ENCODE measurements at regions not wholly inside any gene's neighbourhood (a gene's known extent, or its start where the extent isn't known, plus 50 kb on each side); places are given as distances from the start of the nearest gene placed in this dataset.

DNA sequence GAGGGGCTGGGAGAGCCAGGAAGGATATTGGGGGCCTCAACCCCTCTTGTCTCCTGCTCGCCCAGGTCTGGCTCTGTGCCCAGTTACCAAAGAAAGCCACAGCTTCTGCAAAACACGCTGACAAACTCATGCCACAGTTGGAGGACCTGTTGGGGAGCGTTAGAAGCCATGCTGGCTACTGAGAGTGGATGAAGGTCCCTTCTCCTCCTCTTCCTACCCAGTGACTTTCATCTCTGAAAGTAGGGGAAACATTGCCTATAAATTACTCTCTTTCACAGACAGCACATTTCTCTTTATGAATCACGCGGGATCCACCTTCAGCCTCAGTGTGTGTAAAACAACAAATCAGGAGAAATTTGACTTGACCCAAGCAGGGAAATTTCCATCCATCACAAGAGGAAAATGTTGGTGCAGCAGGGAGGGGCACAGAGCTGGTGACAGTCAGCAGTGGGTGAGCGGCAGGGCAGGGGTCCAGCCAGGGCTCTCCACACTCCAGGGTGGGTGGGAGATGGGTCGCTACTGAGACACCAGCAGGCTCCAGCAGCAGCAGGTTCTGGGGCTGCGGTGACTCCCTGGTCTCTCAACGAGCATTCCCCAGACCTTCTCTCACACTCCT, 181.9 kb downstream of the FGF18 start:
- TF ChIP-seq, protein P1, sequence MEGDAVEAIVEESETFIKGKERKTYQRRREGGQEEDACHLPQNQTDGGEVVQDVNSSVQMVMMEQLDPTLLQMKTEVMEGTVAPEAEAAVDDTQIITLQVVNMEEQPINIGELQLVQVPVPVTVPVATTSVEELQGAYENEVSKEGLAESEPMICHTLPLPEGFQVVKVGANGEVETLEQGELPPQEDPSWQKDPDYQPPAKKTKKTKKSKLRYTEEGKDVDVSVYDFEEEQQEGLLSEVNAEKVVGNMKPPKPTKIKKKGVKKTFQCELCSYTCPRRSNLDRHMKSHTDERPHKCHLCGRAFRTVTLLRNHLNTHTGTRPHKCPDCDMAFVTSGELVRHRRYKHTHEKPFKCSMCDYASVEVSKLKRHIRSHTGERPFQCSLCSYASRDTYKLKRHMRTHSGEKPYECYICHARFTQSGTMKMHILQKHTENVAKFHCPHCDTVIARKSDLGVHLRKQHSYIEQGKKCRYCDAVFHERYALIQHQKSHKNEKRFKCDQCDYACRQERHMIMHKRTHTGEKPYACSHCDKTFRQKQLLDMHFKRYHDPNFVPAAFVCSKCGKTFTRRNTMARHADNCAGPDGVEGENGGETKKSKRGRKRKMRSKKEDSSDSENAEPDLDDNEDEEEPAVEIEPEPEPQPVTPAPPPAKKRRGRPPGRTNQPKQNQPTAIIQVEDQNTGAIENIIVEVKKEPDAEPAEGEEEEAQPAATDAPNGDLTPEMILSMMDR (IDR thresholded peaks at IDR 0.05; ENCODE audit: low read depth, low read length) = no peak
- no peak overlapping the region for H3K4me3 ChIP-seq (ENCODE audit: low read depth, low read length)

DNA sequence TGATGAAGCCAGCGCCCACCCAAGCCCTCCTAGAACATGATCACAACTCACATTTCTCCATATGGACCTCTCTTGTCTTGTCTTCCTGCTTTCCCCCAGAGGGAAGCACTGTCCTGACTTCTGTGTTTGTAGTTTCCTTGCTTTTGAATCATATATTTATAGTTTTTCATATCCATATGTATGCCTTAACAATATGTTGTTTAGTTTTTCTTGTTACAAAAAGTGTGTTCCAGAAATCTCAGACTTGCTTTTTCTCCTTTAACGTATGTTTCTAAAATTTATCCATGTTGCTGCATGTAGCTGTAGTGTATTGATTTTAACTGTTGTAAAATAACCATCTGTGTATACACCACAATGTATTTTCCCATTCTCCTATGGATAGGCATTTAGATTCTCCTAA, 182.0 kb upstream of the SMIM23 start:
- TF ChIP-seq, protein P1 (IDR thresholded peaks at IDR 0.05; ENCODE audit: low read depth, low read length) = no peak

DNA sequence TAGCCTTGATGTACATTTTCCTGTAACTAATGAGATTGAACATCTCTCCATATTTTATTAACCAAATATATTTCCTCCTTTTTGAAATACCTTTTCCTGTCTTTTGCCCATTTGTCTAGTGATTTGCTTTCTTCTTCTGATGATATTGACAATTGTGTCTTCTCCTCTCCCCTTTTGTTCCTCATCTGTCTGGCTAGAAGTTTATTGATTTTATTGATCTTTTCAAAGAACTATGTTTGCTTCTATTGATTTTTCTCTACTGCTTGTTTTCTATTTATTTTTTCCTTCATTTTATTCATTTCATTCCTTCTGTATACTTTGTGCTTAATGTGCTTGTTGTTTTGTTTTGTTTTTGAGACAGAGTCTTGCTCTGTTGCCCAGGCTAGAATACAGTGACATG, 181.4 kb upstream of the SMIM23 start:
- TF ChIP-seq, protein P1 (IDR thresholded peaks at IDR 0.05; ENCODE audit: low read depth, low read length) = no peak
- H3K4me3 ChIP-seq (ENCODE audit: low read depth, low read length) = no peak overlapping the region

More for the DNA sequence above, 182.0 kb upstream of the SMIM23 start:
- no peak overlapping the region for H3K4me3 ChIP-seq (ENCODE audit: low read depth, low read length)

DNA sequence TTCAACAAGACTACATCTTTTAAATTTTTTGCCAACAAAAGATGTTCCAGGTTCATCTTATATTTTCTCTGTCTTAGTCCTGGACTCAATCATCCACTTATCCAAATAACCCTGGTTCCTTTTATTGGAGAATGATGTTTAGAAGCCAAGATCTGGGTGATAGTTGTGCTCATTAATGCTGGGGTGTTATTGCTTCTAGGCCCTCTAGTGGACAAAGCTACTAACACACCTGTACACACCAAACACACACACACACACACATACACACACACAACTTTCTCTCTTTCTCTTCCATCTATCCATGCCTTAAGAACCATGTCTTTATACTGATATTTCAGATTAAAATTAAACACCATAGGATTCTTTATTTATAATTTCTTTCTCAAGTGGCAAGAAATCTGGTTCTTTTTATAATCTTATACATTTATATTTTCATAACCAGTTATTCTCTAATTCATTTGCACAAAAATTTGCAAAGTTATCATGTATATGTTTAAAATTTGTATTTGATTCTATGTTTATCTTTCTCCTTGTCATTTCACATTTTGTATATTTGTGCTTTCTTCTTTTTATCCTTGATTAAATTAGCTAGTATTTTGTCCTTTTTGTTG, 179.1 kb upstream of the SMIM23 start:
- H3K4me3 ChIP-seq (ENCODE audit: low read depth, low read length) = no peak overlapping the region
- TF ChIP-seq, protein P1 (IDR thresholded peaks at IDR 0.05; ENCODE audit: low read depth, low read length) = peak; percentile 20; the same call in 1 of the 2 replicates

DNA sequence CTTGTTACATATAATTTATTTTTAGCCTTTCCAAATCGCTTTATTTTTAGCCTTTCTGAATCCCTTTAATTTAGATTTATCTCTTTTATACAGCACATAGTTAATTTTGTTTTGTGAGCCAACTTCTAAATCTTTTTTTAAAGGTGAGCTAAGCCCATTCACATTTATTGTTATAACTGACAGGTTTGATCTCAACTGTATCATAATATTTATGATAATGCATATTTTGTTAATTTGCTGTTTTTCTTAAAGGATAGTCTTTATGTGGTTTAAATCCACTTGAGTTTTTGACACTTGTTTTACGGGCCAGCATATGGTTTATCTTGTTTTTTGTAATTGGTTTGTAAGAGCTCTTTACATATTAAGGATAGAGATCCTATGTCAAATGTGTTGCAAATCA, 177.8 kb upstream of the SMIM23 start:
- H3K4me3 ChIP-seq (ENCODE audit: low read depth, low read length) = no peak overlapping the region
- TF ChIP-seq, protein P1 (IDR thresholded peaks at IDR 0.05; ENCODE audit: low read depth, low read length) = no peak

DNA sequence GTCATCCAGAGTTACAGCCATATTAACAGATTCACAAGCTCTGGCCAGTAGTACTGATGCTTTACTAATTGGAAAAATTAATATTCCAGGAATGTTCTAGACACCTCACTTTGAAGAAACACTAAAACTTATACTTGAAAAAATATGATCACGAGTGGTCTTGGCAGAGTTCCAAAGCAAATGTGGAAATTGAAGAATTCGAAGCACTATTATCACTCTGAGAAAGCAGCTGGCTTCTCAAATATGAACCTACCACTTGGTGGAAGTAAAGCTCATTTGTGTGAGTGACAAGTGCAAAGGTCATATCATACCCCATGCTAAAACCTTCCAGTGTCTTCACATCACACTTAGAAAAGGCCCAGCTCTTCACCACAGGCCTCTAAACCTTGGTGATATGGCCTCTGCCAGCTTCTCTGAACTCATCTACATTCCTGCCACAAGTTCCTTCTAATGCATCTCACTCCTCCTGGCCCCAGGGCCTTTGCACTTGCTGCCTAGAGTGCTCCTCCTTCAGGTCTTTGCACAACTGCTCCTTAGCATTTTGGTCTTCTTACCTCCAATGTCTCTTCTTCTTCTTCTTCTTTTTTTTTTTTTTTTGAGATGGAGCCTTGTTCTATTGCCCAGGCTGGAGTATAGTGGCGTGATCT, 175.7 kb upstream of the SMIM23 start:
- H3K4me3 ChIP-seq (ENCODE audit: low read depth, low read length) = no peak overlapping the region
- TF ChIP-seq, protein P1 (IDR thresholded peaks at IDR 0.05; ENCODE audit: low read depth, low read length) = no peak

DNA sequence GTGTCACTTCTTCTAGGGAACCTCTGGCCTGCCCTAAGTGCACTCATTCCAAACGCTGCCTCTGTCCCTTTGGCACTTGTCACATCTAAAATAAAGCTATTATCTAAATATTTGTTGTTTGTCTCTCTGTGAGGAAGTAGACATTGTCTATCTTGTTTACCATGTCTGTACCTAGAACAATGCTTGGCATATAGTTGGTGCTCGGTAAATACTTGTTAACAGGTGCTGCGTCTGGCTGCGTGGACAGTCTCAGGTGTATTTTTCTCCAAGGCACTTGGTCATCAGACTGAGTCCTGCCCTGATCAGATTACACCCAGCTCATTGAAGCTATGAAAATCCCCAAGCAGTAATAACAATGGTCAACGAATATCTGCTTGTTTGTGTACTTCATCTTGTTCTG, 174.9 kb upstream of the SMIM23 start:
- no peak overlapping the region for H3K4me3 ChIP-seq (ENCODE audit: low read depth, low read length)
- TF ChIP-seq, protein P1 (IDR thresholded peaks at IDR 0.05; ENCODE audit: low read depth, low read length) = no peak

Data from WI38 (cell line).